GM18520 (cell line): ENCODE measurements at regions not wholly inside any gene's neighbourhood (a gene's known extent, or its start where the extent isn't known, plus 50 kb on each side); places are given as distances from the start of the nearest gene placed in this dataset.

Experiments
- ATAC-seq: cut with Tn5 transposase; IDR thresholded peaks from one replicate; pipeline ENCODE4 v1.9.1; 2021; ENCODE audit not compliant: unreplicated experiment

DNA sequence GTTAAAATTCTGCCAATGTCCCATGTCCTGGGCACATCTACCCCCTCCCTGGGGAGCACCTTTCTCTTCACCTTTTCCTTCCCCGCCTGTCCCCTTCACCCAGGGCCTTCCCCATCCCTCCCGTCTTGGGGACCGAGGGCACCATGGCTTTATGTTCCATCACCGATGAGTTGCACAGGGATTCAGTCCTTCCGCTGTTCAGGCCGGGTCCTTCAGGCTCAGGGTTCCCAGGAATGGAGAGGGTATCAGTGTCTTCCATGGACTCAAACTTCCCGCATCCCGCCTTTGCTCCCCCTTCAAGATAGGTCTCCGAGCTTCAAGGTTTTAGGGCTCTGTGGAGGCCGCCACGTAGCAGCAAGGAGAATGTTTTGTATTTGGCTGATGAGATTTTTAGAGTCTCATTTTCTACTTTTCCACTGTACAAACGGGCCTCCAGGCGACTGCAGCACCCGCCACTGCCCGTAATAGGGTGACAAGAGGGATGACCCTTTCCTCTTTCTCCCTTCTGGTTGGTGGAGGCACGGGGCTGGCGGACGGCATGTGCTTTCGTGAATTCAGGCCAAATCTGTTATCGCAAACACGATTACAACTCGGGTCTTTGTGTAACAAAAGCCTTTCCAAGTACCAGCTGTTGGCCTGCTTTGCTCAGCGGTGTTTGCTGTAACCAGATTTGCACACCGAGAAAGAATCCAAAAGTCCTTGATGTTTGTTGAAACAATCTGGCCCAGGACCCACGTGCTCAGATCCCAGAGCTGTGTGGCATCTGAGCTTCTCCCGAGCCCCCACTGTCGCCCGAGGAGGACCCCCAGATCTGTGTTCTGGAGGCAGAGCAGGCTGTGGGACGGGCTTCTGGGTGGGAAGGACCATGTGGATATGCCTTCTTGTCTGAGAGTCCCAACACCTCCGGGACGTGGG lies 236.3 kb downstream of the SEC14L1 start:
- no peak for ATAC-seq

DNA sequence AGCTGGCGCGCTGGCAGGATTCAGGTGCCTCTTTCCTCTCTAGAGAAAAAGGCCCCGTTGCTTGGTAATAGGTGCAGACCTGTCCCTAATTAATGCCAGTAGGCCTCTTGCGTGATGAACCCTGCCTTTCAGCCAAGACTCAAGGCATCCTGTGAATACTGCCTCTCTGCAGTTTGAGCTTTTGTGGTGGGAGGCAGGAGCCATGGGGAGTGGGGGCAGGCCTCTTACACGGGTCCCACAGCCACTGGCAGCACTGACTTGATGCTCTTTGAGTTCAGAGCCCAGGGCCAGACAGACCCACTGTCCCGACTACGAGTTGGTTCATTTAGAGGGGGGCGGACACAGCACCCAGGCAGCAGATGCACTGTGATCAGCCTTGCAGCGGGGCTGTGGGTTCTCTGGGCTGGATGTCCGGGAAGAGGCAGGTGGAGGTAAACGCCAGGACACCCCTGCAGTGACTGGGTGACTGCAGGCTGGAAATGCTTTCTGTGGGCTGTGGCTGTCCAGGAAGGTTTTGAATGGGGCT lies 237.0 kb downstream of the SEC14L1 start:
- no peak for ATAC-seq

DNA sequence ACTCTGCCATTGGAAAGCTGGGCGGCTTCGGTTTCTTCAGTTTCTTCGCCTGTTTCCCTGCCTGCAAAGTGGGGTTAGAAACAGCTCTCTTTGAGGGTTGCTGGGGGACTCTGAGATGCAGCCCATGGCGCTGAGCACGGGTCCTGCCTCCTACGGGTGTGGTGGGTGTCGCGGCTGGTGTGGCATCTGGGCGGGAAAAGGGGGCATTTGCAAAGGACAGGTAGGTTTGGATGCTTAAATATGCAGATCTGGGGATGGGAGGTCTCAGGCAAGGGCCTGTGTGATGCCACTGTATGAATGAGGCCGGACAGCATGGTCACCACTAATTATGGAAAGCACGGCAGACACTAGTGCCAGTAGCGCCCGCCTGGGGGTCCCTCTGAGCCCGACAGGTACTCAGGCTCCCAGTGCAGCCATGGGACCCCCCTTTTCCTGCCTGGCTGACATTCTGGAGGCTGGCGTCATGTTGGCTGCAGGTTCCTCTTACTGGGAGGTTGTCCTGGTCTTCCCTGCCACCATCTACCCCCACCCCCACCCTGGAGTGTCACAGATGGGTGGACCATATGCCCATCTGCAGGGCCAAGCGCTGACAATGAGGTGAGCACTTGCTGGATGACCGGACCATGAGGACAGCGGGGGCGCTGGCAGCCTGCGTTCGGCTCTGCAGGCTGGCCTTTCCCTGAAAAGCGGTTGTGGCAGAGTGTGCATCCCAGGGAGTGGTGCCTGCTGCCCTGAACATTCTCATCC lies 237.7 kb downstream of the SEC14L1 start:
- no peak for ATAC-seq

DNA sequence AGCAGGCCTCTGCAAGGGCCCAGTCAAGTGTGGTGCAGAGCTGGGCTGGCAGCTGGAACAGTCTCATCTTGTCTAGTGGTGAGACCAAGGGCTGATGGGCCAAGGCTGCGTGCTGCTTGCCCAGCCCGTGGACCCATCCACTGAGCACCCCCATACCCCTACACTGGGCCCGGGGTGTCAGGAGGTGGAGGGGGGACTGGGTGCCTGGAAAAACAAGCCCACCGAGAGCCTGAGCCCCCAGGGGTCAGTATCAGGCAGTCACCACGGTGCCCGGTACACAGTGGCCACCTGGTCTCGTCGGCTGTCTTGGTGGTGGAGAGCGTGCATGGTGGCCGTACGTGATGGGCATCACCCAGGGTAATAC lies 238.3 kb downstream of the SEC14L1 start:
- ATAC-seq, result no peak

DNA sequence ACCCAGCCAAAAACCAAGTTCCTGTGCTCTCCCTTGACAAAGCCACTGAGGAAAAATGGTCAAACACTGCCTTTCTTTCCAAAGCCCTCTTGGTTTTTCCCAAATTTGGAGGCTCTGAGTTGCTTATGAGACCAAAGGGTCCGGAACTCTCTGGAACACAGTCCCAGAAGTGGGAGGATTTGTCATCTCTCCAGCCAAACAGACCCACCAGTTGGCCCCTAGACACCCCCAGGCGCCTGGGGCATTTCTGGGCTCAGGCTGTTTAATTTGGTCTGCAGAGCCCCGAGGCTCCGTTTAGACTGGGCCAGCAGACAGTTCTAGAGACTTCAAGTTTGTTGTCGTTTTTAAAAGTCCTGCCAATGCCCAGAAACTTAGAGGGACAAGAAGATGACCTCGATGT lies 239.1 kb downstream of the SEC14L1 start:
- ATAC-seq, result no peak

DNA sequence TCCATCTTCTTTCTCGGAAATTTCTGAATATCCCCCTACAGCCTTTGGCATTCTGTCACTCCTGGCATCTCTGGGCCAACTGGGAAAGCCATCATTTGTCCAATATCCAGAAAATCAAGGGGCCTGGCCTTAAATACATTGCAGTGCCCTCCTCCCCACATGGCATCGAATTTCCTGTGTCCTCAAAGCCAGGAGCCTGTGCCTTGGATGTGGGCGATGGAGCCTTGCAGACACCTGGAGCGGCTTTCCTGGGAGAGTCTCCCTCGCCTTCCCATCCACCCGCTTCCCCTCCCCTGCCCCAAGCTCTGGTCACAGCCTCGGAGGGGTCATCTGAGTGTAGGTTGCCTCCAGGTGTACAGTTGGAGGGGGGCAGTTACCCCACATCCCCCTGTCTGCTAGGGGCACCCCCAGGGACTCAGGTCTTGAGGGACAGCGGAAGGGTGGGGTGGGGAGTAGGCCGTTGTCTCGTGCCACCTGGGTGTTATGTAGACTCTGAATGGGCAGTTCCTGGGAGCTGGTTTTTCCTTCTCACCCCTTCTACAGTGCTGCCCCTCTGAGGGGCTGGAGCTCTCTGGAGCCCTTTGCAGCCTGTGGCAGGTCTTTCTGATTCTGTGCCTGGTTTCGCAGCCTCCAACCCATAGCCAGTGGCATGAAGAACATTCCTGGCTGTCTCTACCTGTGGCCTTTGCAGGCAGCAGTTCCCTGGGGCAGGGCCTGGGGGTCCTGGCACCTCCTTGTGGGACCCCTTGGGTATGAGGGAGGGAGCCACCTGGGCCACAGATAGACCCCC lies 239.8 kb downstream of the SEC14L1 start:
- ATAC-seq, result no peak

DNA sequence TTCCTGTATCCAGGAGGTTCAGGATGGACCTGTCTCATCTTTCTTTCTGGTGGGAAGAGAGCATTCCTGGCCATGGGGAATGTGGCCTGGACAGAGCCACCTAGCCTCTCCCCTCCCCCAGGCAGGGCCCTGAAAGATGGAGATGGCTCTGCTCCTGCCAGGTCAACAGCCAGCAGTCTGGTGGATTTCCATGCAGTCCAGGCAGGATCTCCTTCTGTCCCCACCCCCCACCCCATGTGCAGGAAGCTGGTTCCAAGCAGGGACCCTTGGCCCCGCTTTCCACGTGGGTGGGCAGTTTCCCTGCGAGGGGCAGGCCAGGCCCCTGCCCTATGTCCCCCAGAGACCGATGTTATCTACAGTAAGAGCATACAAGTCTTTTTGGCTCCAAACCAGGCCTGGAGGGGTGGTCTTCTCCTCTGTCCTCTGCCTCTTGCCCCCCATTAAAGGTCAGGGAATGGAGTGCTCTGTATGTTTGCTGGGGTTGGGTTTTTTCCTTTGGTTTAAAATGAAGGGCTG lies 240.5 kb downstream of the SEC14L1 start:
- no peak for ATAC-seq

DNA sequence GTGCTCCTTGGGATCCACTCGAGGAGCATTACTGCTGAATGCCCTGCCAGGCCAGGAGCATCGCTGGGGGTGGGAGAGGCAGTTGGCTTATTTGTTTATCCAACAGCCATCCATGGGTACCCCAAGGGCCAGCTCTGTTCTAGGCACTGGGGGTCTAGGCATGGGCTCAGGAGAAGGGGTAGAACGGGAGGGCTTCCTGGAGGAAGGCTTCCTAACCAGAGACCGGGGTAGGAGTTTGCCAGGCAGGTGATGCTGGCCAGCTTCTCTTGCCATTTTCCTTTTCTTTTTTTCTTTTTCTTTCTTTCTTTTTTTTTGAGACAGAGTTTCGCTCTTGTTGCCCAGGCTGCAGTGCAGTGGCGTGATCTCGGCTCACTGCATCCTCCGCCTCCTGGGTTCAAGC lies 241.0 kb downstream of the SEC14L1 start:
- ATAC-seq, result no peak

DNA sequence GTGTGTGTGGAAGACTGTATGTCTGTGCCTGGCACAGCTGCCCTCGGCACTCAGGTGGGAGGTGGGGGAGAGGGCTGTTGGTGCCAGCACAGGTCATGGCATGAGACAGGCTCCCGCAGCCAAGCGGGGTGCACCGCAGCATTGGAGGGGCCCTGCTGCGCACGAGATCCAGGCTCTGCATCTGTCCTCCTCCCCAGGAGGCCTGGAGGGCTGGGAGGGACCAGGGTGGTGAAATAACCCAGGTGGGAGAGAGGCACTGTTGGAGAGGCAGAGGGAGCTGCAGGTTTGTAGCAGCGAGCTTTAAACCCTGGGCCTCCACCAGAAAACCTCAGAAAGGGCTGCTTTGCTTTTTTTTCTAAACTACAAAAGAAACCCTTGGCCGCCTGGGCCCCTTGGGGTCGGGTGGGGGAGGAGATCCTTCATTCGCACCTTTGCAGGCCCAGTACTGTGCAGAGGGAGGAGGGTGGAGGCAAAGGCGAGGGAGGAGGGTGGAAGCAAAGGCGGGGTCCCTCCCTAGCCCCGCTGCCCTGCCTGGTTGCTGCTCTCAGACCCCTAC lies 241.7 kb downstream of the SEC14L1 start:
- no peak for ATAC-seq

DNA sequence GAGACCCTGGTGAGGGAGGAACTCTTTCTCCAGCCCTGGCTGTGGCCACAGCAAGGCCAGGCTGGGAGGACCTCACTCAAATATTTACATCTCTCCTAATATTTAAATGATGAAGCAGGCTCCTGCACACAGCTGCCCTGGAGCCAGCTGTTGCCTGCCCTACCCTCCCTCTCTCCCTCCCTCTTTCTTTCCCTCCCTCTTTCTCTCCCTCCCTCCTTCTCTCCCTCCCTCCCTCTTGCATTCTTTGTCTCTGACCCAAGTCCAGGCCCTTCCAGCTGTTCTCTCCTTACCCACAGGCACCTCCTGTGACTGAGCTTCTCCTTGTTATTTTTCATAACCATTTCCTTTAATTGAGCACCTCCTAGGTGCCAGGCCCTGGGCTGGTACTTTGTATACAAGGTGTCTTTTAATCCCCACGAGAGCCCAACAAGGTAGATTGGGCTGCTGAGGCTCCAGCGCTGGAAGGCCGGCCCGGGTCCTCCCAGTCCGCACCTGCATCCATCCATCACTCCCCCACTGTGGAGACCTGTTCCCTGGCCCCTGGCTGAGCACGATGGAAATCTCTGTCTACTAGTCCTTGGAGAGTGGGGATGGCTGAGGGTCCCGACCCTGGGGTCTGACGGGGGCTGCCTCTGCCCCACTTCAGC lies 242.3 kb downstream of the SEC14L1 start:
- no peak for ATAC-seq

DNA sequence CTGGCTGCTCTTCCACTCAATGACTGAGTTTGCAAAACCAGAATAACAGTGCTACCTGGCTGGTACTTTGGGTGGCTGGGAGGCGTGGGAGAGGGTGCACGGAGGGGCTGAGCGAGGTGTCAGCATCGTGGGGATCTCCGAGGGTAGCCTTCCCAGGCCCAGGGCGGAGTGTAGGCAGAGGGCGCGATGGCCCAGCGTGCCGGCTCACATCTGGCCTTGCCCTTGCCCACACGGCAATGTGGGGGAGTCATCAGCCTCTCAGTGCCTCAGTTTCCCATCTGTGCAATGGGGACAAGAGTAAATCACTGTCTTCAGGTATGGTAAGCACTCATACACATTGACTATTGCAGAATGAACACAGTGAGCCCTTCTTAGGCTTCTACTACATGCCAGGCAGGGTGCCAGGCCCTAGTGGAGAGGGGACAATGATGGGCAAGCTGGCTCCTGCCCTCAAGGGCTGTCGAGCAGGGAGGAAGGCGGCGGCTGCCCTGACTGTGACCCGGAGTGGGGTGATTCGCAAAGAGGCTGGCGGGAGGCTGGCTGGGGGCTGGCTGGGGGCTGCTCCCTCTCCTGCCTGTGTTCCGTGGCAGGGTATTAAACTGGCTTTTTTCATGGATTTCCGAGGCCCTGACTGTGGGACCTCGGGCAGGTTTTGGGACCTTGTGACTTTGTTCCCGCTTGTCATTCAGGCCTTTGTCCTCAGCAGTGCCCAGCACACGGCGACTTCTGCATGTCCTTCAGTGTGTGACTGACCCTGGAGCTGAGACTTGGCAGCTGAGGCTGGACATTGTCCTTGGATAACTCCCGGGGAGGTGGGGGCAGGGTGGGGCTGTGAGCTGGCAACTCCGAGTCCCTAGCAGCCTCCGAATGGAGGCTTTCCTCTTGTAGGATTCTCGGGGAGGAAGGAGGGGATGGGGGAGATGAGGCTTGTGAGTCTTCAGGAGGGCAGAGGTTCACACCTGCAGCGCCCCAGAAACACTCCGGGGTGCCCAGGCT lies 243.1 kb downstream of the SEC14L1 start:
- ATAC-seq, result no peak

DNA sequence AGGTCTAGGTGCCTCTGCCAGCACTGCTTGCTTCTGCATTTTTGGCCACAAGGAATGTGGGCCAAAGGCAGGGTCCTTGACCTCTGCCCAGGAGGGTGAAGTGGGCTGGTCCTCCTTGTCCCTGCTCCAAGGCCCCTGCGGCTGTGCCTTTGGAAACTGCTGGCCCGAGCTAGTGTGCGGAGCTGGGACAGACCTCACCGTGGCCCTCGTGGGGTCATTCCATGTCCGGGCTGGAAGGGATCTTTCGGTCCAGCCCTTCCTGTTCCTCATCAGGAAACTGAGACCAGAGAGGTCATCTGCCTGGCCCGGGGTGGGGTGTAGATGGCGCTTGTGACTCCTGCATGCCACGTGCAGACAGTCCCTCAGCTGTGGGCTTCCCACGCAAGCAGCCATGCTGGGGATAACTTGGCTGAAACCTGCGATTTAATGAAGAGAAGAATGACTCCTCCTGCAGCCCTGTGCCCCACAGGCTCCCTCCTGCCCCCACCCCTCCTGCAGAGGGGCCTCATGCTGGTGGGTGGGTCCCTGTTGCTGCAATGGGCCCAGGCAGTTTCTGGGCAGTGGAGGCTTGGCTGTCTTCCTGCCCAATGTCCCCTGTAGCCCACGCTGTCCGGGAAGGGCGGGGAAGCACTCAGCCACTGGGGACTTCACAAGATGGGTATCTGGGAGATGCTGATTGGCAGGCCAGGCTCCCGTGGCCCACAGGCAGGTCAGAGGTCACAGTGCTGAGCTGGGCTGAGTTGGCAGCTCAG lies 245.2 kb downstream of the SEC14L1 start:
- no peak for ATAC-seq

DNA sequence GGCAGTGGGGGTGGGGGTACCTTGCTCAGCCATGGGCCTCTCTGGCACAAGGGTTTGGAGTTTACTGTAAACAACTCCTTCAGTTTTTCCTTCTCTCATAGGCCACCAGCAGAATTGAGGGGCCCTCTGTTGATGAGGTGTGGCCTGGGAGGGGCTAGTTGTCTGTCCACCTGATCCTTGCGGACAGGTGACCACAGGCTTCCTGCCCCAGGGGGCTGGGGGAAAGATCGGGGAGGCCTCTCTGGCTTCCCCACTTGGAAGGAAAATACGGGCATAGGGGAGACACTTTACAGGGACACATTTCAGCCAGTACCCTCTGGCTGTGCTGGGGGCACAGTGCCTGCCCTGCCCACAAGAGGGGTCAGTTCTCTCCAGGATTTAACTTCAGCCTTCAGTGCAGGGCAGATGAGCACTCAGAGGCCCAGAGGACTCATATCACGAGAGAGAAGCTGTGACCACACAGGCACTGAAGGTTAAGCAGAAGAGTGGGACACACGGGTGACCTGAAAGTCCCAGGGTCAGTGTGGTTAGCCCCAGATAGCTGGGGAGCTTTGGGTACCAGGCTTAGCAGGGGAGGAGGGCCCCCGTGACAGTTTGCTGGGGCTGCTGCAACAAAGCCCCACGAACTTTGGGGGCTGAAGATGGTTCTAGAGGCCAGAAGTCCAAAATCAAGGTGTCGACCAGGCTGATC lies 245.9 kb downstream of the SEC14L1 start:
- ATAC-seq, result no peak

DNA sequence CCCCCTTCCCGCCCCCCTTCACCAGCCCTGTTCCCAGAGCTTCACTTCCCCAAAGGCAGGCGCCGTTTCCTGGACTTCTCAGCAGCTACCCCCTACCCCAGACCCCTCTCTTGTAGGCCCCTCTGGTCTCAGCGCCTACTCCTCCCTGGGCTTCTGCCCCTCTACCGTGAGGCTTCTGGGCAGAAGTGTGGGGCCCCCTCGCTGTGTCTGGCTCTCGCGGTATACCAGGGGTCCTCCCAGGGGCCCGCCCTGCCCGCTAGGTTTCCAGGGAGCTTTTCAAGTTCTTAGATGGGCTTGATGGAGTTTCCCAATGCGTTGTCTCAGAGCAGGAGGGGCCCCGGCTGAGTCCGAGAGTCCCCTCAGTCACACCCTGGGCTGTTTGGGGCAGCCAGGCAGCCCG lies 247.1 kb downstream of the SEC14L1 start:
- no peak for ATAC-seq

DNA sequence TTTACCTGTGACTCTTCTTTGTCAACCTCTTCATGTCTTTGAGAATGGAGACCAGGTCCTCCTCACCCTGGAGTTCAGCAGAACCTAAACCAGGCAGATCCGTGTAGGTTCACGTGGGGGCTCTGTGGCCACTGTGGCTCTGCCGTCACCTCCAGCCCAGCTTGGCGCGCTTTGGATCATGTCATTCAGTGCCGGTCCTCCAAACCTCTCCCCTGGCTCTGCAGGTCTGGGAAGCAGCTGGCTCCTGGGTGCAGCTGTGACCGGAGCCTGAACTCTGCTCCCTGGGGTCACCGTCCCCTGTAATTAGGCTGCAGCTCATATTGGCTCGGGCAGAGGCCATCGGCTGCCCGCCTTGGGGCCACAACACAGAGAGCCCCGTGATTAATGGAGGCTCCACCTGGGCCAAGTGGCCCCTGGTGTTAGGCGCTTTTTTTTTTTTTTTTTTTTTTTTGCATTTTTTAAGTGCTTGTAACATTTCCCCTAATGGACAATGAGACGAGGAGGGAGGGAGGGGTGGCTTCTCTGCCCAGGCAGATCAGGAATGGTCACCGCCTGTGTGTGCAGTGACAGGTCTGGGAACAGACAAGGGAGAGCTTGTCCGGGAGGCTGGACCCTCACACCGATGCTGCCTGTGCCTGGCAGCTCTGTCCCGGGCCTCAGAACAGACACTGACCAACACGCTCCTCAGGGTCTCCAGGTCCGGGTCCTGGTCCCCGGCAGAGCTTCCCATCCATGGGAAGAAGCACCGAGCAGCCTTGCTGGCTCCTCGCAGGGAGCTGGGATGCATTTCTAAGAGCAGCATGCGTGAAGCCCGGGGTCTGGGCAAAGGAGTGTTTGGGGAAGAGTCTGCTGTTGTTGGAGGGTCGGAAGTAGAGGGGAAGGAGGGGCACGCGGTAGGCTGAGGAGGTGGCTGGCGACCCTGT lies 247.9 kb downstream of the SEC14L1 start:
- ATAC-seq, result no peak

DNA sequence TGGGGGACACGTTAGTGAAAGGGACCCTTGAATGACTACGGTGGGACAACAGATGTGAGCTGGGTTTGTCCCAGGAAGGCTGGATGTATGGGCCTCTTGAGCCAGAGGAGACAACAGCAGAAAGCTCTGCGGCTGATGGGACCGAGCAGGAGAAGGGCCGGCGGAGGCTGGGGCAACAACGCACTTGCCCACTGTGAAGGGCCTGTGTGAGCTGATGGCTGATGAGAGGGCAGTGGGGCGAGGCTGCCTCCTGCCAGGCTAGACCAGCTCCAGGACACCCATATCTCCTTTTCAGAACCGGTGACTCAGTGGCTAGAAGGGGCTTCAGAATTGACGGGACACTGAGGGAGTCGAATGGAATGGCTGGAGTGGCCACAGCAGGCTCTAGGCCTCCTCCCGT lies 250.1 kb downstream of the SEC14L1 start:
- no peak for ATAC-seq
